ENCODE measurements at regions not wholly inside any gene's neighbourhood (a gene's known extent, or its start where the extent isn't known, plus 50 kb on each side); places are given as distances from the start of the nearest gene placed in this dataset.

- Histone ChIP-seq H3K4me1 (replicated peaks in 1 of 2) (no peaks in the 10 kb centered on the region), H3K36me3 (replicated peaks in 1 of 2) (no peaks in the 10 kb centered on the region), H3K4me3 (no peak overlapping the region), H3K27ac (no peak overlapping the region), H3K27me3 (no peaks in the 10 kb centered on the region), H3K9me3 (replicated peaks in 1 of 3) (no peaks in the 10 kb centered on the region)
- TF ChIP-seq CTCF (IDR thresholded peaks at IDR 0.05) (no peak), POLR2A (IDR thresholded peaks at IDR 0.05) (no peak)
- no peak for DNase-seq
- intact Hi-C loops (cut with DNase I) = no loop called here
- 78 to 95% (median 90%) methylated on average over 2 of the region's 2 CpGs for WGBS, 4 donors
Measured at GRCh38 chr15:97346221-97346620, 614.3 kb upstream of the ARRDC4 start.

- no peaks in the 10 kb centered on the region for H3K4me1 ChIP-seq (replicated peaks in 1 of 2)
- intact Hi-C loops (cut with DNase I) = no loop called here
- no peaks in the 10 kb centered on the region for H3K36me3 ChIP-seq (replicated peaks in 1 of 2)
- DNase-seq = no peak
- TF ChIP-seq CTCF (IDR thresholded peaks at IDR 0.05) (no peak), POLR2A (IDR thresholded peaks at IDR 0.05) (no peak)
- H3K27me3 ChIP-seq = no peaks in the 10 kb centered on the region
- H3K27ac ChIP-seq = no peak overlapping the region
- 51 to 61% (median 55%) methylated on average over 4 of the region's 4 CpGs for WGBS, 4 donors
- no peak overlapping the region for H3K4me3 ChIP-seq
- no peaks in the 10 kb centered on the region for H3K9me3 ChIP-seq (replicated peaks in 1 of 3)
Measured at GRCh38 chr15:97350813-97351212, 609.7 kb upstream of the ARRDC4 start.

GRCh38 chr15:97383516-97383915 is 577.0 kb upstream of the ARRDC4 start:
- intact Hi-C loops (cut with DNase I) = no loop called here

GRCh38 chr15:97386940-97387339 is 573.6 kb upstream of the ARRDC4 start:
- no peaks in the 10 kb centered on the region for H3K36me3 ChIP-seq (replicated peaks in 1 of 2)
- TF ChIP-seq POLR2A (IDR thresholded peaks at IDR 0.05) = no peak
- no peaks in the 10 kb centered on the region for H3K9me3 ChIP-seq (replicated peaks in 1 of 3)
- no peak for DNase-seq
- no peaks in the 10 kb centered on the region for H3K27me3 ChIP-seq
- H3K4me1 ChIP-seq (replicated peaks in 1 of 2) = no peaks in the 10 kb centered on the region
- 86 to 88% (median 87%) methylated on average over 5 of the region's 5 CpGs for WGBS, 4 donors
- no peak overlapping the region for H3K27ac ChIP-seq
- no peak overlapping the region for H3K4me3 ChIP-seq
- intact Hi-C loops (cut with DNase I) = no loop called here

More at GRCh38 chr15:97383516-97383915, 577.0 kb upstream of the ARRDC4 start:
- WGBS, 4 donors = 62 to 78% (median 69%) methylated on average over 3 of the region's 3 CpGs
- DNase-seq = no peak
- H3K27me3 ChIP-seq = no peaks in the 10 kb centered on the region
- H3K36me3 ChIP-seq (replicated peaks in 1 of 2) = no peaks in the 10 kb centered on the region
- H3K27ac ChIP-seq = no peak overlapping the region
- H3K9me3 ChIP-seq (replicated peaks in 1 of 3) = no peaks in the 10 kb centered on the region
- H3K4me3 ChIP-seq = no peak overlapping the region
- no peaks in the 10 kb centered on the region for H3K4me1 ChIP-seq (replicated peaks in 1 of 2)
- no peak for TF ChIP-seq CTCF (IDR thresholded peaks at IDR 0.05)
- TF ChIP-seq POLR2A (IDR thresholded peaks at IDR 0.05) = no peak

GRCh38 chr15:97401195-97401594 is 559.3 kb upstream of the ARRDC4 start:
- TF ChIP-seq POLR2A (IDR thresholded peaks at IDR 0.05) (no peak), CTCF (IDR thresholded peaks at IDR 0.05) (no peak)
- Histone ChIP-seq H3K27me3 (no peaks in the 10 kb centered on the region), H3K4me1 (replicated peaks in 1 of 2) (no peaks in the 10 kb centered on the region), H3K36me3 (replicated peaks in 1 of 2) (no peaks in the 10 kb centered on the region), H3K9me3 (replicated peaks in 1 of 3) (no peaks in the 10 kb centered on the region), H3K27ac (no peak overlapping the region), H3K4me3 (no peak overlapping the region)
- DNase-seq = no peak
- 71 to 84% (median 77%) methylated on average over 4 of the region's 4 CpGs for WGBS, 4 donors
- intact Hi-C loops (cut with DNase I) = no loop called here
